ENCODE measurements at regions not wholly inside any gene's neighbourhood (a gene's known extent, or its start where the extent isn't known, plus 50 kb on each side); places are given as distances from the start of the nearest gene placed in this dataset.

DNA sequence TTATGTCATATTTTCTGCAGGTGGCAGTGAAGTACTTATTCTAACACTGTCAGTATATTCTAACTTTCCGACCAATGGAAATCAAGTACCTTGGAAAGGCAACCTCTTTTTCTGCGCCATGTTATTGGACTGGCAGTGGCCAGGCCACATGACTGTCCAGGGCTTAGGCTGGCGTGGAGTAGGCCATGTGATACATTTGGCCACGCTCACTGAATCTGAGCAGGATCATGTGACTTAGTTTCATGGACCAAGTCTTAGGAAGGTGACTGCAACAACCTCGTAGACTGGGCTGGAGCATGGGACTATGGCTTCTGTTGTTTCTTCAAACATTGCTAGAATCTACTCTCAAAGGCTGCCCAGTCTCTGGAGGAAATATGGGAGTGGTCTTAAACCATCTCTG is 60.4 kb upstream of the HAAO start:
- TF ChIP-seq, protein P1, sequence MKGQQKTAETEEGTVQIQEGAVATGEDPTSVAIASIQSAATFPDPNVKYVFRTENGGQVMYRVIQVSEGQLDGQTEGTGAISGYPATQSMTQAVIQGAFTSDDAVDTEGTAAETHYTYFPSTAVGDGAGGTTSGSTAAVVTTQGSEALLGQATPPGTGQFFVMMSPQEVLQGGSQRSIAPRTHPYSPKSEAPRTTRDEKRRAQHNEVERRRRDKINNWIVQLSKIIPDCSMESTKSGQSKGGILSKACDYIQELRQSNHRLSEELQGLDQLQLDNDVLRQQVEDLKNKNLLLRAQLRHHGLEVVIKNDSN (IDR thresholded peaks at IDR 0.05) = peak; percentile 42
- TF ChIP-seq, protein P2, sequence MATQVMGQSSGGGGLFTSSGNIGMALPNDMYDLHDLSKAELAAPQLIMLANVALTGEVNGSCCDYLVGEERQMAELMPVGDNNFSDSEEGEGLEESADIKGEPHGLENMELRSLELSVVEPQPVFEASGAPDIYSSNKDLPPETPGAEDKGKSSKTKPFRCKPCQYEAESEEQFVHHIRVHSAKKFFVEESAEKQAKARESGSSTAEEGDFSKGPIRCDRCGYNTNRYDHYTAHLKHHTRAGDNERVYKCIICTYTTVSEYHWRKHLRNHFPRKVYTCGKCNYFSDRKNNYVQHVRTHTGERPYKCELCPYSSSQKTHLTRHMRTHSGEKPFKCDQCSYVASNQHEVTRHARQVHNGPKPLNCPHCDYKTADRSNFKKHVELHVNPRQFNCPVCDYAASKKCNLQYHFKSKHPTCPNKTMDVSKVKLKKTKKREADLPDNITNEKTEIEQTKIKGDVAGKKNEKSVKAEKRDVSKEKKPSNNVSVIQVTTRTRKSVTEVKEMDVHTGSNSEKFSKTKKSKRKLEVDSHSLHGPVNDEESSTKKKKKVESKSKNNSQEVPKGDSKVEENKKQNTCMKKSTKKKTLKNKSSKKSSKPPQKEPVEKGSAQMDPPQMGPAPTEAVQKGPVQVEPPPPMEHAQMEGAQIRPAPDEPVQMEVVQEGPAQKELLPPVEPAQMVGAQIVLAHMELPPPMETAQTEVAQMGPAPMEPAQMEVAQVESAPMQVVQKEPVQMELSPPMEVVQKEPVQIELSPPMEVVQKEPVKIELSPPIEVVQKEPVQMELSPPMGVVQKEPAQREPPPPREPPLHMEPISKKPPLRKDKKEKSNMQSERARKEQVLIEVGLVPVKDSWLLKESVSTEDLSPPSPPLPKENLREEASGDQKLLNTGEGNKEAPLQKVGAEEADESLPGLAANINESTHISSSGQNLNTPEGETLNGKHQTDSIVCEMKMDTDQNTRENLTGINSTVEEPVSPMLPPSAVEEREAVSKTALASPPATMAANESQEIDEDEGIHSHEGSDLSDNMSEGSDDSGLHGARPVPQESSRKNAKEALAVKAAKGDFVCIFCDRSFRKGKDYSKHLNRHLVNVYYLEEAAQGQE (IDR thresholded peaks at IDR 0.05; ENCODE audit: low read depth) = no peak

DNA sequence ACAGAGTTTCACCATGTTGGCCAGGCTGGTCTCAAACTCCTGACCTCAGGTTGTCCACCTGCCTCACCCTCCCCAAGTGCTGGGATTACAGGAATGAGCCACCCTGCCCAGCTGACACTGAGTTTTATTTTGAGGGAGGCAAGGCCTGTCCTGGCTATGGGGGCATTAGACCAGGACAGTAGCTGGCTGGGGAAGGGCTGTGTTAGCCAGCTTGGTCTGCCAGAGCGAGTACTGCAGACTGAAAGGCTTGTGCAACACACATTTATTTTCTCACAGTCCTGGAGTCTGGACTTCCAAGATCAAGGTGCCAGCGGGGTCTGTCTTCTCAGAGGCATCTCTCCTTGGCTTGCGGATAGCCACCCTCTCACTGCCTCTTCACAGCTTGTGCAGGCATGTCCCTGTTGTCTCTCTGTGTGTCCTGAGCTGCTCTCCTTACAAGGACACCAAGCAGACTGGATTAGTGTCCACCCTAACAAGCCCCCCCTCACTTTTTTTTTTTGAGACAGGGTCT is 59.4 kb upstream of the HAAO start:
- TF ChIP-seq TAF1 (IDR thresholded peaks at IDR 0.05; ENCODE audit: low read depth) (no peak), EP300 (IDR thresholded peaks at IDR 0.05; ENCODE audit: borderline replicate concordance) (no peak), FOXM1 (IDR thresholded peaks at IDR 0.05; ENCODE audit: borderline replicate concordance, low read depth) (no peak), YY1 (IDR thresholded peaks at IDR 0.05; ENCODE audit: low read depth) (no peak), EGR1 (IDR thresholded peaks at IDR 0.05) (no peak), TCF12 (IDR thresholded peaks at IDR 0.05; ENCODE audit: low read depth) (no peak), ZBTB7A (IDR thresholded peaks at IDR 0.05; ENCODE audit: low read depth) (no peak), RAD21 (IDR thresholded peaks at IDR 0.05; ENCODE audit: low read depth) (no peak), CREB1 (IDR thresholded peaks at IDR 0.05; ENCODE audit: low read depth) (no peak)
- TF ChIP-seq, protein P3, sequence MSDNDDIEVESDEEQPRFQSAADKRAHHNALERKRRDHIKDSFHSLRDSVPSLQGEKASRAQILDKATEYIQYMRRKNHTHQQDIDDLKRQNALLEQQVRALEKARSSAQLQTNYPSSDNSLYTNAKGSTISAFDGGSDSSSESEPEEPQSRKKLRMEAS (IDR thresholded peaks at IDR 0.05) = no peak
- TF ChIP-seq, protein P2 (IDR thresholded peaks at IDR 0.05; ENCODE audit: low read depth) = no peak
- TF ChIP-seq, protein P1 (IDR thresholded peaks at IDR 0.05) = no peak

DNA sequence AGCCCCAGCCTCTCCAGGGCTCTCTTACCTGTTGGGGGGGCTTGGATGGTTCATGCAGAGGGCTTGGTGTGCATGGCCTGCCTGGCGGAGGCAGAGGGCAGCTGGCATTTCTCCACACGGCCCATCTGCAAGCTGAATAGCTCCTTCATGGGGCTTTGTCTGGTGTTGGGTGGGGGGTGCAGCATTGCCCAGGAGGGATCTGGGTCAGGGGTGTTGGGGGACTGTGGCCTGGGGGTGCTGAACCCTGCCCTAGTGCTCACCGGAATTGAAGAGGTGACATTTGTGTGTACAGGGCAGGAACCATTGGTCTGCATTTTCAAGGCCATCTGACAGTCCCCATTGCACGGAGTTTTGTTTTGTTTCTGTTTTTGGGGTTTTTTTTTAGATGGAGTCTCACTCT is 58.8 kb upstream of the HAAO start:
- TF ChIP-seq YY1 (IDR thresholded peaks at IDR 0.05; ENCODE audit: low read depth) (no peak), NFIC (IDR thresholded peaks at IDR 0.05) (no peak), TCF12 (IDR thresholded peaks at IDR 0.05; ENCODE audit: low read depth) (no peak), CEBPB (IDR thresholded peaks at IDR 0.05) (no peak), FOXM1 (IDR thresholded peaks at IDR 0.05; ENCODE audit: borderline replicate concordance, low read depth) (no peak), TAF1 (IDR thresholded peaks at IDR 0.05; ENCODE audit: low read depth) (no peak), CREB1 (IDR thresholded peaks at IDR 0.05; ENCODE audit: low read depth) (no peak), RAD21 (IDR thresholded peaks at IDR 0.05; ENCODE audit: low read depth) (no peak), EP300 (IDR thresholded peaks at IDR 0.05; ENCODE audit: borderline replicate concordance) (no peak), ZBTB7A (IDR thresholded peaks at IDR 0.05; ENCODE audit: low read depth) (no peak), EGR1 (IDR thresholded peaks at IDR 0.05) (no peak), TEAD4 (IDR thresholded peaks at IDR 0.05) (no peak)
- TF ChIP-seq, protein P2 (IDR thresholded peaks at IDR 0.05; ENCODE audit: low read depth) = no peak
- TF ChIP-seq, protein P1 (IDR thresholded peaks at IDR 0.05) = no peak
- TF ChIP-seq, protein P3 (IDR thresholded peaks at IDR 0.05) = no peak

DNA sequence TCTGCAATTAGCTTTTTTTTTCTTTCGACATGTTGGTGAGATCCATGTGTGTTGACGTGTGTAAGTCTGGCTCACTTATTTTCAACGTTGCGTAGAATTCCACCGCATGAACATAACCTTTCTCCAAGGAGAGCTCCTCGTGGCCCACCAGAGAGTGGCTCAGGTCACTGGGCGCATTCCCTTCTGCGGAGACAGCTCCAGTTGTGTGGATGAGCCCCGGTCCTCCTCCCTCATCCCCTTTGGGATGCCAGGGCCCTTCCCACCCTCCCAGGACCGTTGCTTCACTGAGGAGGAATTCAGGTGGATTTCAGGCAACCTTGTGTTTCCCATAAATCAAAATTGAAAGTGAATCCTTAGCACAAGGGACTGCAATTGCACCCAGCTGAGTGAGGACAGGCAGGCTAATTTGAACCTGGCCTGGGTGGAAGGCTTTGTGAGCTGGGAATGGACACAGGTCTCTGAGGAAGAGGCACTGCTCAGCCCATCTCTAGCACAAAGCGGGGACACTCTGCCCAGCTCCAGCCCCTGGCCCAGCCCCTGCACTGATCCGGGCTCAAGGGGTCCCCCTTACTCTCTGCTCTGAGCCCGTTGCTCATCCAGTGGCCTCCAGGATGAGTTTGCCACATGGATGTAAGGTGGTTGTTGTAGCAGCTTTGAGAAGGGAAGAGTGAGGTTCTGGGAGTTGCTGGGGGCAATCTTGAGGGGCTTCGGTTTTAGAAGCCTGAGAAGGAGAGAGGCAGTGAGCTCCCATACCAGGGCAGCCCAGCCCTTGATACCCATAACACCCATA is 57.8 kb upstream of the HAAO start:
- TF ChIP-seq NFIC (IDR thresholded peaks at IDR 0.05) (no peak), EGR1 (IDR thresholded peaks at IDR 0.05) (no peak), EP300 (IDR thresholded peaks at IDR 0.05; ENCODE audit: borderline replicate concordance) (no peak), ZBTB7A (IDR thresholded peaks at IDR 0.05; ENCODE audit: low read depth) (no peak), FOXM1 (IDR thresholded peaks at IDR 0.05; ENCODE audit: borderline replicate concordance, low read depth) (no peak), CREB1 (IDR thresholded peaks at IDR 0.05; ENCODE audit: low read depth) (no peak), TEAD4 (IDR thresholded peaks at IDR 0.05) (no peak), CEBPB (IDR thresholded peaks at IDR 0.05) (no peak)
- TF ChIP-seq, protein P1 (IDR thresholded peaks at IDR 0.05) = no peak
- TF ChIP-seq, protein P3 (IDR thresholded peaks at IDR 0.05) = no peak
- TF ChIP-seq, protein P2 (IDR thresholded peaks at IDR 0.05; ENCODE audit: low read depth) = no peak

All from Ishikawa (cell line).